Ovary (tissue), 3 donors: ENCODE measurements at regions not wholly inside any gene's neighbourhood (a gene's known extent, or its start where the extent isn't known, plus 50 kb on each side); places are given as distances from the start of the nearest gene placed in this dataset.

ENCODE experiments used
- POLR2A ChIP-seq: fragments of 450-650 bp; IDR thresholded peaks from one replicate; pipeline ENCODE4 v1.6.1; 2017; ENCODE audit warnings: antibody characterized with exemption, mild to moderate bottlenecking, moderate library complexity
- TF ChIP-seq, protein P1 (sequence below), 3 donors: fragments of 450-650 bp in 2 of 3; fragments of 200-600 bp in 1 of 3; IDR thresholded peaks; one replicate each; pipeline versions ENCODE4 v1.5.1 to v1.8.0; 2016 to 2022; ENCODE audit warnings: antibody characterized with exemption in 3 of 3, mild to moderate bottlenecking in 1 of 3
- donor health status: DM: no; HTN: no; CAD: no.

DNA sequence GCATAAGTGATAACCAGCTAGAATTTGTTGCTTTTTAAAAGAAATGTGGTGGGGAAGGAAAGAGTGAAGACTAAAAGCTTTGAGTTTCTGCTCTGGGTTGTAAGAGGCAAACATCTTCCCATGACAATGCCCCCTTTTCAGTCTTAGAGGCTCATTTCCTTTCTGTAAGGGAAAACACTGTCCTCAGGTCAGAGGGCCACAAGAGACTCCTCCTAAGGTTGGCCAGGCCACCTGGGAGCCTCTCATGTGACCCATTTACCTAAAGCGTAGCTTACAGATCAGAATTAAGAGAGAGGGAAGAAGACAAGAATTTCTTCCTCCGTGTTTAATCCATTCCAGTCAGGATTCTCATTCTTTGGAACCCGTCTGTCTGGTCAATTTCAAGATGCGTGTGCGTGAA lies 220.4 kb upstream of the HEY2 start:
- TF ChIP-seq, protein P1, sequence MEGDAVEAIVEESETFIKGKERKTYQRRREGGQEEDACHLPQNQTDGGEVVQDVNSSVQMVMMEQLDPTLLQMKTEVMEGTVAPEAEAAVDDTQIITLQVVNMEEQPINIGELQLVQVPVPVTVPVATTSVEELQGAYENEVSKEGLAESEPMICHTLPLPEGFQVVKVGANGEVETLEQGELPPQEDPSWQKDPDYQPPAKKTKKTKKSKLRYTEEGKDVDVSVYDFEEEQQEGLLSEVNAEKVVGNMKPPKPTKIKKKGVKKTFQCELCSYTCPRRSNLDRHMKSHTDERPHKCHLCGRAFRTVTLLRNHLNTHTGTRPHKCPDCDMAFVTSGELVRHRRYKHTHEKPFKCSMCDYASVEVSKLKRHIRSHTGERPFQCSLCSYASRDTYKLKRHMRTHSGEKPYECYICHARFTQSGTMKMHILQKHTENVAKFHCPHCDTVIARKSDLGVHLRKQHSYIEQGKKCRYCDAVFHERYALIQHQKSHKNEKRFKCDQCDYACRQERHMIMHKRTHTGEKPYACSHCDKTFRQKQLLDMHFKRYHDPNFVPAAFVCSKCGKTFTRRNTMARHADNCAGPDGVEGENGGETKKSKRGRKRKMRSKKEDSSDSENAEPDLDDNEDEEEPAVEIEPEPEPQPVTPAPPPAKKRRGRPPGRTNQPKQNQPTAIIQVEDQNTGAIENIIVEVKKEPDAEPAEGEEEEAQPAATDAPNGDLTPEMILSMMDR (IDR thresholded peaks at IDR 0.05) = no peak
- TF ChIP-seq POLR2A = no peak
